ENCODE measurements at regions not wholly inside any gene's neighbourhood (a gene's known extent, or its start where the extent isn't known, plus 50 kb on each side); places are given as distances from the start of the nearest gene placed in this dataset.

GRCh38 chrX:39307488-39307887, 506.2 kb downstream of the MID1IP1 start:
- Histone ChIP-seq H3K27me3 (no peaks in the 10 kb centered on the region), H3K27ac (no peak overlapping the region), H3K4me3 (no peak overlapping the region), H3K9me3 (no peaks in the 10 kb centered on the region), H3K36me3 (no peaks in the 10 kb centered on the region), H3K4me1 (ENCODE audit: insufficient read depth) (peaks cover 3% of the 10 kb centered on the region)
- intact Hi-C loops (cut with DNase I), result loop anchor here in 1 of 4 donors (10.0 kb wide), 1 partner anchor 57 kb away; no protein-coding TSS in a partner anchor
- DNase-seq, result no peak
- no peak for TF ChIP-seq POLR2A (IDR thresholded peaks at IDR 0.05)
- no peak for TF ChIP-seq EP300 (IDR thresholded peaks at IDR 0.05)
- TF ChIP-seq, protein P1, sequence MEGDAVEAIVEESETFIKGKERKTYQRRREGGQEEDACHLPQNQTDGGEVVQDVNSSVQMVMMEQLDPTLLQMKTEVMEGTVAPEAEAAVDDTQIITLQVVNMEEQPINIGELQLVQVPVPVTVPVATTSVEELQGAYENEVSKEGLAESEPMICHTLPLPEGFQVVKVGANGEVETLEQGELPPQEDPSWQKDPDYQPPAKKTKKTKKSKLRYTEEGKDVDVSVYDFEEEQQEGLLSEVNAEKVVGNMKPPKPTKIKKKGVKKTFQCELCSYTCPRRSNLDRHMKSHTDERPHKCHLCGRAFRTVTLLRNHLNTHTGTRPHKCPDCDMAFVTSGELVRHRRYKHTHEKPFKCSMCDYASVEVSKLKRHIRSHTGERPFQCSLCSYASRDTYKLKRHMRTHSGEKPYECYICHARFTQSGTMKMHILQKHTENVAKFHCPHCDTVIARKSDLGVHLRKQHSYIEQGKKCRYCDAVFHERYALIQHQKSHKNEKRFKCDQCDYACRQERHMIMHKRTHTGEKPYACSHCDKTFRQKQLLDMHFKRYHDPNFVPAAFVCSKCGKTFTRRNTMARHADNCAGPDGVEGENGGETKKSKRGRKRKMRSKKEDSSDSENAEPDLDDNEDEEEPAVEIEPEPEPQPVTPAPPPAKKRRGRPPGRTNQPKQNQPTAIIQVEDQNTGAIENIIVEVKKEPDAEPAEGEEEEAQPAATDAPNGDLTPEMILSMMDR (IDR thresholded peaks at IDR 0.05), result no peak
- 89 to 100% (median 93%) methylated on average over 2 of the region's 2 CpGs for WGBS, 3 donors

DNA sequence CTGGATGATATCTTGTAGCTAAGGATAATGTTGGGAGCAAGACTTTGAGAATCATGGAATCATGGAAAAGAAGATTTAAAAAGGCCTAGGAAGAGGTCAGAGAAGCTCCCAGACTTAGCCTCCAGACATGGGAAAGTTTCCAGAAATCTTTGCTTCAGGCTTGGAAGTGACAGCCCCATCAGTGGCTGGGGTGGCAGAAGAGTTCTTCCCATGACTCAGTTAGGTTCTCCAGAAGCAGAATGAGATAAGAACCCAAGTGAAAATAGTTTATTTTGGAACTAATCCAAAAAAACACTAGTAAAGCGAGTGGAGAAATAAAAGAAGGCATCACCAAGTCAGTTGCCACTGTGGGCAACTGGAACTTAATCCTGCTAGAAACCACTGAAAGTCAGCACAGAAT, 506.9 kb downstream of the MID1IP1 start:
- Histone ChIP-seq H3K9me3 (no peaks in the 10 kb centered on the region), H3K36me3 (no peaks in the 10 kb centered on the region), H3K4me3 (no peak overlapping the region), H3K27me3 (no peaks in the 10 kb centered on the region), H3K4me1 (ENCODE audit: insufficient read depth) (peaks cover 3% of the 10 kb centered on the region), H3K27ac (no peak overlapping the region)
- 36 to 55% (median 53%) methylated on average over 1 of the region's 1 CpG for WGBS, 3 donors
- no peak for DNase-seq
- TF ChIP-seq POLR2A (IDR thresholded peaks at IDR 0.05) (no peak), EP300 (IDR thresholded peaks at IDR 0.05) (no peak)
- TF ChIP-seq, protein P1 (IDR thresholded peaks at IDR 0.05), result no peak
- intact Hi-C loops (cut with DNase I), result loop anchor here in 1 of 4 donors (10.0 kb wide), 1 partner anchor 57 kb away; no protein-coding TSS in a partner anchor

- intact Hi-C loops (cut with DNase I), result loop anchor here in 1 of 4 donors (10.0 kb wide), 1 partner anchor 56 kb away; no protein-coding TSS in a partner anchor
- TF ChIP-seq EP300 (IDR thresholded peaks at IDR 0.05) (no peak), POLR2A (IDR thresholded peaks at IDR 0.05) (no peak)
- TF ChIP-seq, protein P1 (IDR thresholded peaks at IDR 0.05), result no peak
- Histone ChIP-seq H3K36me3 (no peaks in the 10 kb centered on the region), H3K9me3 (no peaks in the 10 kb centered on the region), H3K27me3 (no peaks in the 10 kb centered on the region), H3K4me3 (no peak overlapping the region), H3K4me1 (ENCODE audit: insufficient read depth) (peaks cover 3% of the 10 kb centered on the region), H3K27ac (peak overlapping the region in 1 of 2 donors; percentile 9)
- DNase-seq, result peak; percentile 32 to 55 (median 44)
- WGBS, 3 donors, result 45 to 50% (median 48%) methylated on average over 6 of the region's 6 CpGs
These were observed 507.9 kb downstream of the MID1IP1 start for GRCh38 chrX:39309018-39309635.

DNA sequence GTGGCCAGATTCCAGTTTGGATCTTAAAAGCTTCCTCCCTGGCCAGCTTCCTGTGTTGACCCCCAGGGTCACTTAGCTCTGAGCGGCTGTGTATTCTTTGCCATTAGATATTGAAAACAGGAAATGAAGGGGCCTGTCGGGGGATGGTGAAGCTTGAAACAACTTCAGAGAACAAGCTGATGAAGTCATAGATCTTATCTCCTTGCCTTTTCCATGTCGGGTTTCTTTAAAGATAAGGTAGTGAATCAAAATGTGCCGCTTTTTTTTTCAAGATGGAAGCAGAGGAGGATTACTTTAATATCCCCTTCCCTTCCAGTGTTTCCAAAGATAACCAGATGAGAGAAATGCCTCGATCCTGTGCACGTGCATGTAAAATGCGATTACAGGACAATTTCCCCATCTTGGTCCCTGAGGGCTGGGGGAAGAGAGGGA, 508.5 kb downstream of the MID1IP1 start:
- peak; percentile 32 to 58 (median 48) for DNase-seq
- Histone ChIP-seq H3K9me3 (no peaks in the 10 kb centered on the region), H3K36me3 (no peaks in the 10 kb centered on the region), H3K4me1 (ENCODE audit: insufficient read depth) (peaks cover 3% of the 10 kb centered on the region), H3K27ac (peak overlapping the region in 1 of 2 donors; percentile 9), H3K27me3 (no peaks in the 10 kb centered on the region), H3K4me3 (no peak overlapping the region)
- WGBS, 3 donors, result 32 to 48% (median 40%) methylated on average over 7 of the region's 7 CpGs
- TF ChIP-seq, protein P1 (IDR thresholded peaks at IDR 0.05), result no peak
- TF ChIP-seq EP300 (IDR thresholded peaks at IDR 0.05) (no peak), POLR2A (IDR thresholded peaks at IDR 0.05) (no peak)
- intact Hi-C loops (cut with DNase I), result loop anchor here in 1 of 4 donors (10.0 kb wide), 1 partner anchor 55 kb away; no protein-coding TSS in a partner anchor

Data from ovary (tissue), 7 donors.